ENCODE measurements at regions not wholly inside any gene's neighbourhood (a gene's known extent, or its start where the extent isn't known, plus 50 kb on each side); places are given as distances from the start of the nearest gene placed in this dataset.
"Not testable (repeated sequence)": the region's sequence is repeated elsewhere in the genome, so short reads cannot be mapped to it uniquely, and the experiment has no call there.

- DNase-seq (ENCODE audit: low spot score) = no peak
Observed at GRCh38 chr18:10085416-10085815, 171.6 kb downstream of the VAPA start.

- DNase-seq (ENCODE audit: low spot score) = no peak
Observed at GRCh38 chr18:10085876-10086275, 172.1 kb downstream of the VAPA start.

- DNase-seq (ENCODE audit: low spot score) = no peak
Observed at GRCh38 chr18:10086458-10087210, 172.8 kb downstream of the VAPA start.

GRCh38 chr18:10088734-10089133 is 174.9 kb downstream of the VAPA start:
- DNase-seq (ENCODE audit: low spot score) = no peak

- DNase-seq (ENCODE audit: low spot score) = no peak
Observed at GRCh38 chr18:10089881-10090280, 176.1 kb downstream of the VAPA start.

GRCh38 chr18:10090668-10091067 is 176.9 kb downstream of the VAPA start:
- no peak for DNase-seq (ENCODE audit: low spot score)

GRCh38 chr18:10093445-10093844 is 179.6 kb downstream of the VAPA start:
- DNase-seq (ENCODE audit: low spot score) = no peak

- no peak for DNase-seq (ENCODE audit: low spot score)
Observed at GRCh38 chr18:10094154-10094553, 180.3 kb downstream of the VAPA start.

- no peak for DNase-seq (ENCODE audit: low spot score)
Observed at GRCh38 chr18:10094655-10095054, 180.8 kb downstream of the VAPA start.

- DNase-seq (ENCODE audit: low spot score) = no peak
Observed at GRCh38 chr18:10095356-10095755, 181.5 kb downstream of the VAPA start.

- DNase-seq (ENCODE audit: low spot score) = no peak
Observed at GRCh38 chr18:10099539-10100140, 185.8 kb downstream of the VAPA start.

- no peak for DNase-seq (ENCODE audit: low spot score)
Observed at GRCh38 chr18:10100196-10100595, 186.4 kb downstream of the VAPA start.

- no peak for DNase-seq (ENCODE audit: low spot score)
Observed at GRCh38 chr18:10100941-10101701, 187.3 kb downstream of the VAPA start.

- no peak for DNase-seq (ENCODE audit: low spot score)
Observed at GRCh38 chr18:10101729-10102128, 187.9 kb downstream of the VAPA start.

- not testable (repeated sequence) for DNase-seq (ENCODE audit: low spot score)
Observed at GRCh38 chr18:10105118-10105517, 191.3 kb downstream of the VAPA start.

GRCh38 chr18:10111191-10111590 is 197.4 kb downstream of the VAPA start:
- DNase-seq (ENCODE audit: low spot score) = no peak

- DNase-seq (ENCODE audit: low spot score) = no peak
Observed at GRCh38 chr18:10111944-10112343, 198.1 kb downstream of the VAPA start.

GRCh38 chr18:10113121-10114022 is 199.6 kb downstream of the VAPA start:
- no peak for DNase-seq (ENCODE audit: low spot score)

- DNase-seq (ENCODE audit: low spot score) = no peak
Observed at GRCh38 chr18:10114717-10115463, 201.1 kb downstream of the VAPA start.

GRCh38 chr18:10116574-10116973 is 202.8 kb downstream of the VAPA start:
- no peak for DNase-seq (ENCODE audit: low spot score)

GRCh38 chr18:10119528-10119927 is 205.7 kb downstream of the VAPA start:
- DNase-seq (ENCODE audit: low spot score) = no peak
